HCT116 (cell line): ENCODE measurements at regions not wholly inside any gene's neighbourhood (a gene's known extent, or its start where the extent isn't known, plus 50 kb on each side); places are given as distances from the start of the nearest gene placed in this dataset.

Experiments used
- ATAC-seq: fragments of 200-7000 bp; cut with Tn5 transposase; 2 replicates; pipeline ENCODE4 v1.9.1; 2020; ENCODE audit warnings: mild to moderate bottlenecking, moderate library complexity
- BruUV-seq: library from RNA; stranded (reverse); fragments of 400-500 nt; replicated peaks from 2 replicates; lab custom pipeline; 2021; lab: Mats Ljungman, UMichigan
- CTCF ChIA-PET: fragments of 300-600 bp; sonication (Branson Sonifier 250); formaldehyde crosslinking; loops from one replicate; lab custom pipeline; 2021; ENCODE audit warnings: antibody characterized with exemption; lab: Charles Lee
- POLR2A ChIA-PET: fragments of 300-600, 350-600 bp; sonication (Branson Sonifier 250); formaldehyde crosslinking; loops from one replicate; lab custom pipeline; 2021; ENCODE audit warnings: antibody characterized with exemption; lab: Charles Lee
- RAD21 ChIA-PET, 2 experiments: fragments of 300-600 bp; sonication (Branson Sonifier 250); formaldehyde crosslinking; loops; one replicate each; lab custom pipeline; 2023; ENCODE audit warnings: low total read pairs in 2 of 2; ENCODE audit not compliant: uncharacterized antibody in 2 of 2, unreplicated experiment in 2 of 2, low non-redundant PET in 1 of 2; lab: Charles Lee
- DNase-seq: peaks from one replicate; pipeline ENCODE4 v3.0.0-alpha.2; 2010; ENCODE audit warnings: low read depth, low spot score
- H2AFZ ChIP-seq: fragments of 200-600 bp; shearing (Covaris generic), sonication (generic); 2 replicates; pipeline ENCODE4 v1.6.1; 2017; ENCODE audit warnings: low read depth, mixed run types, mixed read lengths, antibody characterized with exemption, low read length; ENCODE audit not compliant: poor library complexity, severe bottlenecking
- H3K27ac ChIP-seq: 2 replicates; pipeline ENCODE4 v1.5.1; 2012; ENCODE audit warnings: low read depth, low read length
- H3K27me3 ChIP-seq: fragments of 200-600 bp; sonication (generic); 2 replicates; pipeline ENCODE4 v1.6.1; 2016; ENCODE audit warnings: mixed run types, low read length, mixed read lengths; ENCODE audit not compliant: insufficient read depth
- H3K36me3 ChIP-seq, 2 experiments: fragments of 200-500 bp in 1 of 2; fragments of 200-600 bp in 1 of 2; sonication (Bioruptor generic) in 1 of 2; sonication (generic) in 1 of 2; 2 replicates each; pipeline versions ENCODE4 v1.5.1 to v1.6.1; 2014 to 2016; ENCODE audit warnings: low read length in 2 of 2, inconsistent platforms in 1 of 2, mixed read lengths in 1 of 2, mixed run types in 1 of 2; ENCODE audit not compliant: insufficient read depth in 2 of 2, control insufficient read depth in 1 of 2
- H3K4me1 ChIP-seq, 2 experiments: fragments of 200-600 bp in 1 of 2; sonication (generic) in 1 of 2; 2 replicates each; pipeline versions ENCODE4 v1.5.1 to v1.6.1; 2012 to 2017; ENCODE audit warnings: low read length in 2 of 2, inconsistent platforms in 1 of 2, mild to moderate bottlenecking in 1 of 2, mixed read lengths in 1 of 2, mixed run types in 1 of 2, moderate library complexity in 1 of 2; ENCODE audit not compliant: insufficient read depth in 2 of 2, control insufficient read depth in 1 of 2
- H3K4me2 ChIP-seq: fragments of 200-600 bp; sonication (generic); 2 replicates; pipeline ENCODE4 v1.6.1; 2017; ENCODE audit warnings: mixed run types, low read length, mixed read lengths
- H3K4me3 ChIP-seq, 2 experiments: fragments of 200-600 bp in 1 of 2; sonication (generic) in 1 of 2; replicated peaks in 1 of 2; 2 replicates each; pipeline ENCODE4 v1.5.1; 2011 to 2016; ENCODE audit warnings: low read length in 2 of 2, control low read depth in 1 of 2, low read depth in 1 of 2, mild to moderate bottlenecking in 1 of 2, mixed read lengths in 1 of 2, mixed run types in 1 of 2
- H3K79me2 ChIP-seq: fragments of 200-600 bp; sonication (generic); 2 replicates; pipeline ENCODE4 v1.6.1; 2017; ENCODE audit warnings: mild to moderate bottlenecking, mixed run types, low read length, moderate library complexity, mixed read lengths; ENCODE audit not compliant: insufficient read depth
- H3K9ac ChIP-seq: fragments of 200-600 bp; sonication (generic); 2 replicates; pipeline ENCODE4 v1.6.1; 2016; ENCODE audit warnings: low read length, mixed read lengths
- H3K9me2 ChIP-seq: fragments of 200-600 bp; sonication (generic), shearing (Covaris generic); 2 replicates; pipeline ENCODE4 v1.6.1; 2017; ENCODE audit warnings: mixed run types, mild to moderate bottlenecking, moderate library complexity; ENCODE audit not compliant: insufficient read depth
- H3K9me3 ChIP-seq, 2 experiments: fragments of 200-500 bp in 1 of 2; fragments of 200-600 bp in 1 of 2; sonication (Bioruptor generic) in 1 of 2; sonication (generic) in 1 of 2; 2 replicates each; pipeline ENCODE4 v1.6.1; 2014 to 2017; ENCODE audit warnings: low read length in 2 of 2, mixed read lengths in 2 of 2, inconsistent platforms in 1 of 2, low read depth in 1 of 2, mild to moderate bottlenecking in 1 of 2, mixed run types in 1 of 2, moderate library complexity in 1 of 2; ENCODE audit not compliant: control insufficient read depth in 1 of 2, insufficient read depth in 1 of 2
- H4K20me1 ChIP-seq: fragments of 200-600 bp; sonication (generic), shearing (Covaris generic); 2 replicates; pipeline ENCODE4 v1.6.1; 2017; ENCODE audit warnings: mixed run types, mild to moderate bottlenecking, moderate library complexity; ENCODE audit not compliant: insufficient read depth
- ATF3 ChIP-seq: IDR thresholded peaks from 2 replicates; pipeline ENCODE4 v1.6.1; 2012
- POLR2AphosphoS5 ChIP-seq: IDR thresholded peaks from 2 replicates; pipeline ENCODE4 v1.6.1; 2011; ENCODE audit warnings: mild to moderate bottlenecking, low read depth, low read length, moderate library complexity
- YY1 ChIP-seq: IDR thresholded peaks from 2 replicates; pipeline ENCODE4 v1.6.1; 2011; ENCODE audit warnings: low read length, low read depth, moderate library complexity, mild to moderate bottlenecking; ENCODE audit not compliant: insufficient replicate concordance; ENCODE audit errors: extremely low read depth
- ZNF274 ChIP-seq: fragments of 200-500 bp; sonication (Bioruptor generic); IDR thresholded peaks from 2 replicates; pipeline ENCODE4 v1.6.1; 2014; ENCODE audit warnings: mild to moderate bottlenecking, low read depth, low read length, inconsistent platforms
- intact Hi-C: fragments of 100-400 bp; cut with micrococcal nuclease; formaldehyde crosslinking; loops from 2 replicates; pipeline ENCODE4 v1.10.0; 2022

DNA sequence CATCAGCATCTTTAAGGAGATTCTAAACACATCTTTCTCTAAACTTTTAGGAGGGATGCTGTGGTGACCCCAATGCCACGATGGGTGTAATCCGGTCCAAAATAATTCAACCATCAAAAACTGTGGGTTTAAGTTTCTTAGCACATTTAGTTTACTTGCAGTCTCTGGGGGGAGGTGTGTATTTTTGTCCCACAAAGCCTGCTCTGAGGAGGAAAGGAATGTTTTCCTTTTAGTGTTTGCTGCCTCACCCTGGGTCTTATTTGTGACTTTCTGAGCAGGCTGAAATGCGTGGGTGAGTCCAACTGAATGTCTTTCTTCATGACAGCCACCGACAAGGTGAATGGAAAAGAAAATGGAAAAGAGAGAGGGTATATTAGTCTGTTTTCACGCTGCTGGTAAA lies 1324.7 kb downstream of the AACS start:
- Histone ChIP-seq H3K9me2 (no peaks in the 10 kb centered on the region), H3K4me3 (no peak overlapping the region), H4K20me1 (no peaks in the 10 kb centered on the region), H3K9ac (no peak overlapping the region), H3K9me3 (peaks cover 7 to 12% of the 10 kb centered on the region in 2 experiments; a peak in 2 of 4 replicates), H3K36me3 (no peaks in the 10 kb centered on the region), H3K27ac (no peak overlapping the region), H3K79me2 (no peaks in the 10 kb centered on the region), H3K4me2 (no peak overlapping the region), H3K4me1 (no peaks in the 10 kb centered on the region), H3K27me3 (no peaks in the 10 kb centered on the region), H2AFZ (no peak overlapping the region)
- intact Hi-C loops: no loop called here
- POLR2A ChIA-PET: no interaction called here
- TF ChIP-seq POLR2AphosphoS5: no peak
- TF ChIP-seq ZNF274: no peak
- ATAC-seq: no peak
- RAD21 ChIA-PET: no interaction called here
- BruUV-seq: no TSS peak
- DNase-seq: no peak
- CTCF ChIA-PET: no interaction called here

GRCh38 chr12:126390969-126391566 lies 1325.8 kb downstream of the AACS start:
- no peak for ATAC-seq

More at GRCh38 chr12:126390969-126391566, 1325.8 kb downstream of the AACS start:
- RAD21 ChIA-PET: no interaction called here
- Histone ChIP-seq H3K36me3 (no peaks in the 10 kb centered on the region), H3K9me2 (no peaks in the 10 kb centered on the region), H2AFZ (no peak overlapping the region), H3K9me3 (peaks cover 7 to 19% of the 10 kb centered on the region in 2 experiments; a peak in 2 of 4 replicates), H3K79me2 (no peaks in the 10 kb centered on the region), H3K4me1 (no peaks in the 10 kb centered on the region), H3K9ac (no peak overlapping the region), H3K27me3 (no peaks in the 10 kb centered on the region), H3K4me3 (no peak overlapping the region), H4K20me1 (no peaks in the 10 kb centered on the region), H3K4me2 (no peak overlapping the region), H3K27ac (no peak overlapping the region)
- no peak for DNase-seq
- intact Hi-C loops: no loop called here
- CTCF ChIA-PET: no interaction called here
- TF ChIP-seq ATF3 (no peak), YY1 (no peak)
- BruUV-seq: no TSS peak
- POLR2A ChIA-PET: no interaction called here
